GM23338 (cell line): ENCODE measurements at regions not wholly inside any gene's neighbourhood (a gene's known extent, or its start where the extent isn't known, plus 50 kb on each side); places are given as distances from the start of the nearest gene placed in this dataset.

ENCODE experiments used
- CREB1 ChIP-seq: fragments of 250-450 bp; sonication (Bioruptor Pico); IDR thresholded peaks from 2 replicates; pipeline ENCODE4 v1.5.0; 2020; ENCODE audit warnings: low read depth, mild to moderate bottlenecking, moderate library complexity
- EZH2 ChIP-seq: fragments of 200-600 bp; sonication (generic); IDR thresholded peaks from one replicate; pipeline ENCODE4 v1.8.0; 2017; ENCODE audit warnings: antibody characterized with exemption, mild to moderate bottlenecking, low read depth; ENCODE audit not compliant: unreplicated experiment
- EZH2phosphoT487 ChIP-seq: fragments of 200-600 bp; sonication (generic); IDR thresholded peaks from one replicate; pipeline ENCODE4 v1.8.1; 2018; ENCODE audit warnings: antibody characterized with exemption; ENCODE audit not compliant: unreplicated experiment
- NANOG ChIP-seq: IDR thresholded peaks from 2 replicates; pipeline ENCODE4 v1.6.1; 2016; ENCODE audit warnings: antibody characterized with exemption, borderline replicate concordance
- POLR2AphosphoS5 ChIP-seq: IDR thresholded peaks from 2 replicates; pipeline ENCODE4 v1.6.1; 2016; ENCODE audit warnings: antibody characterized with exemption, low read depth
- ZNF114 ChIP-seq: fragments of 250-450 bp; sonication (Bioruptor Pico); IDR thresholded peaks from 2 replicates; pipeline ENCODE4 v1.5.0; 2020; ENCODE audit warnings: mild to moderate bottlenecking, moderate library complexity
- ZNF331 ChIP-seq: fragments of 250-450 bp; sonication (Bioruptor Pico); IDR thresholded peaks from 2 replicates; pipeline ENCODE4 v1.5.0; 2020; ENCODE audit warnings: low read depth, mild to moderate bottlenecking, moderate library complexity
- TF ChIP-seq, protein P1 (sequence below), 2 experiments: fragments of 200-600 bp in 1 of 2; sonication (generic) in 1 of 2; conservative IDR thresholded peaks; 2 replicates each; pipeline versions ENCODE4 v1.5.1 to v1.6.1; 2016 to 2017; ENCODE audit warnings: antibody characterized with exemption in 2 of 2, low read depth in 2 of 2, mild to moderate bottlenecking in 2 of 2, moderate library complexity in 1 of 2
- TF ChIP-seq, protein P2 (sequence below): IDR thresholded peaks from 2 replicates; pipeline ENCODE4 v1.6.1; 2016; ENCODE audit warnings: antibody characterized with exemption
- TF ChIP-seq, protein P3 (sequence below): IDR thresholded peaks from one replicate; pipeline ENCODE4 v1.6.1; 2018; ENCODE audit warnings: antibody characterized with exemption; ENCODE audit not compliant: unreplicated experiment

DNA sequence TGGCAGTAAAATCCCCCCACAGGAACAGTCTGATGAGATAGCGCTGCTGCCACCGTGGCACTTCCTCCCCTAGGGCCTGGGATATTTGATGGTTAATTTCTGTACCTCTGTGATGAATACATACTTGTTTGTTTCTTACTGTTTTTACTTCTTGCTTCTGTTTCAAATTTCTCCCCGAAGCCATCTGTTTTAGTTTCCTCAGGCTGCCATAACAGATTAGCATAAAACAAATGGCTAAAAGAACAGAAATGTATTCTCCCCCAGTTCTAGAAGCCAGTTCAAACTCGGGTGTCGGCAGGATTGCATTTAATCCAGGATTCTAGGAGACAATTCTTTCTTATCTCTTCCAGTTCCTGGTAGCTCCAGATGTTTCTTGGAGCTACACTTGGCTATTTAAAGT, 435.9 kb downstream of the DSEL start:
- TF ChIP-seq, protein P1, sequence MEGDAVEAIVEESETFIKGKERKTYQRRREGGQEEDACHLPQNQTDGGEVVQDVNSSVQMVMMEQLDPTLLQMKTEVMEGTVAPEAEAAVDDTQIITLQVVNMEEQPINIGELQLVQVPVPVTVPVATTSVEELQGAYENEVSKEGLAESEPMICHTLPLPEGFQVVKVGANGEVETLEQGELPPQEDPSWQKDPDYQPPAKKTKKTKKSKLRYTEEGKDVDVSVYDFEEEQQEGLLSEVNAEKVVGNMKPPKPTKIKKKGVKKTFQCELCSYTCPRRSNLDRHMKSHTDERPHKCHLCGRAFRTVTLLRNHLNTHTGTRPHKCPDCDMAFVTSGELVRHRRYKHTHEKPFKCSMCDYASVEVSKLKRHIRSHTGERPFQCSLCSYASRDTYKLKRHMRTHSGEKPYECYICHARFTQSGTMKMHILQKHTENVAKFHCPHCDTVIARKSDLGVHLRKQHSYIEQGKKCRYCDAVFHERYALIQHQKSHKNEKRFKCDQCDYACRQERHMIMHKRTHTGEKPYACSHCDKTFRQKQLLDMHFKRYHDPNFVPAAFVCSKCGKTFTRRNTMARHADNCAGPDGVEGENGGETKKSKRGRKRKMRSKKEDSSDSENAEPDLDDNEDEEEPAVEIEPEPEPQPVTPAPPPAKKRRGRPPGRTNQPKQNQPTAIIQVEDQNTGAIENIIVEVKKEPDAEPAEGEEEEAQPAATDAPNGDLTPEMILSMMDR (conservative IDR thresholded peaks at IDR 0.05; ENCODE audit: low read depth in 2 of 2): no peak
- TF ChIP-seq EZH2: no peak
- TF ChIP-seq EZH2phosphoT487: no peak
- TF ChIP-seq POLR2AphosphoS5: no peak
- TF ChIP-seq, protein P2, sequence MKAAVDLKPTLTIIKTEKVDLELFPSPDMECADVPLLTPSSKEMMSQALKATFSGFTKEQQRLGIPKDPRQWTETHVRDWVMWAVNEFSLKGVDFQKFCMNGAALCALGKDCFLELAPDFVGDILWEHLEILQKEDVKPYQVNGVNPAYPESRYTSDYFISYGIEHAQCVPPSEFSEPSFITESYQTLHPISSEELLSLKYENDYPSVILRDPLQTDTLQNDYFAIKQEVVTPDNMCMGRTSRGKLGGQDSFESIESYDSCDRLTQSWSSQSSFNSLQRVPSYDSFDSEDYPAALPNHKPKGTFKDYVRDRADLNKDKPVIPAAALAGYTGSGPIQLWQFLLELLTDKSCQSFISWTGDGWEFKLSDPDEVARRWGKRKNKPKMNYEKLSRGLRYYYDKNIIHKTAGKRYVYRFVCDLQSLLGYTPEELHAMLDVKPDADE: no peak
- TF ChIP-seq CREB1 (CRISPR knock-in tag): no peak
- no peak for TF ChIP-seq ZNF114 (CRISPR knock-in tag)
- TF ChIP-seq, protein P3, sequence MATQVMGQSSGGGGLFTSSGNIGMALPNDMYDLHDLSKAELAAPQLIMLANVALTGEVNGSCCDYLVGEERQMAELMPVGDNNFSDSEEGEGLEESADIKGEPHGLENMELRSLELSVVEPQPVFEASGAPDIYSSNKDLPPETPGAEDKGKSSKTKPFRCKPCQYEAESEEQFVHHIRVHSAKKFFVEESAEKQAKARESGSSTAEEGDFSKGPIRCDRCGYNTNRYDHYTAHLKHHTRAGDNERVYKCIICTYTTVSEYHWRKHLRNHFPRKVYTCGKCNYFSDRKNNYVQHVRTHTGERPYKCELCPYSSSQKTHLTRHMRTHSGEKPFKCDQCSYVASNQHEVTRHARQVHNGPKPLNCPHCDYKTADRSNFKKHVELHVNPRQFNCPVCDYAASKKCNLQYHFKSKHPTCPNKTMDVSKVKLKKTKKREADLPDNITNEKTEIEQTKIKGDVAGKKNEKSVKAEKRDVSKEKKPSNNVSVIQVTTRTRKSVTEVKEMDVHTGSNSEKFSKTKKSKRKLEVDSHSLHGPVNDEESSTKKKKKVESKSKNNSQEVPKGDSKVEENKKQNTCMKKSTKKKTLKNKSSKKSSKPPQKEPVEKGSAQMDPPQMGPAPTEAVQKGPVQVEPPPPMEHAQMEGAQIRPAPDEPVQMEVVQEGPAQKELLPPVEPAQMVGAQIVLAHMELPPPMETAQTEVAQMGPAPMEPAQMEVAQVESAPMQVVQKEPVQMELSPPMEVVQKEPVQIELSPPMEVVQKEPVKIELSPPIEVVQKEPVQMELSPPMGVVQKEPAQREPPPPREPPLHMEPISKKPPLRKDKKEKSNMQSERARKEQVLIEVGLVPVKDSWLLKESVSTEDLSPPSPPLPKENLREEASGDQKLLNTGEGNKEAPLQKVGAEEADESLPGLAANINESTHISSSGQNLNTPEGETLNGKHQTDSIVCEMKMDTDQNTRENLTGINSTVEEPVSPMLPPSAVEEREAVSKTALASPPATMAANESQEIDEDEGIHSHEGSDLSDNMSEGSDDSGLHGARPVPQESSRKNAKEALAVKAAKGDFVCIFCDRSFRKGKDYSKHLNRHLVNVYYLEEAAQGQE: no peak
- no peak for TF ChIP-seq ZNF331 (CRISPR knock-in tag)
- no peak for TF ChIP-seq NANOG
